Neuron (in vitro differentiated cells): ENCODE measurements at regions not wholly inside any gene's neighbourhood (a gene's known extent, or its start where the extent isn't known, plus 50 kb on each side); places are given as distances from the start of the nearest gene placed in this dataset.

Experiments
- H2AFZ ChIP-seq: one replicate; pipeline ENCODE4 v1.6.1; 2013; ENCODE audit warnings: low read depth, mild to moderate bottlenecking, inconsistent platforms, low read length, moderate library complexity
- H3K27me3 ChIP-seq: one replicate; pipeline ENCODE4 v1.6.1; 2013; ENCODE audit warnings: low read length; ENCODE audit not compliant: insufficient read depth
- H3K36me3 ChIP-seq: one replicate; pipeline ENCODE4 v1.6.1; 2013; ENCODE audit warnings: low read length; ENCODE audit not compliant: insufficient read depth
- H3K4me1 ChIP-seq: one replicate; pipeline ENCODE4 v1.6.1; 2013; ENCODE audit warnings: low read length; ENCODE audit not compliant: insufficient read depth
- H3K4me3 ChIP-seq: 2 replicates; pipeline ENCODE4 v1.5.1; 2013; ENCODE audit warnings: mild to moderate bottlenecking, low read length, moderate library complexity
- H3K9me3 ChIP-seq: one replicate; pipeline ENCODE4 v1.6.1; 2013; ENCODE audit warnings: low read length

DNA sequence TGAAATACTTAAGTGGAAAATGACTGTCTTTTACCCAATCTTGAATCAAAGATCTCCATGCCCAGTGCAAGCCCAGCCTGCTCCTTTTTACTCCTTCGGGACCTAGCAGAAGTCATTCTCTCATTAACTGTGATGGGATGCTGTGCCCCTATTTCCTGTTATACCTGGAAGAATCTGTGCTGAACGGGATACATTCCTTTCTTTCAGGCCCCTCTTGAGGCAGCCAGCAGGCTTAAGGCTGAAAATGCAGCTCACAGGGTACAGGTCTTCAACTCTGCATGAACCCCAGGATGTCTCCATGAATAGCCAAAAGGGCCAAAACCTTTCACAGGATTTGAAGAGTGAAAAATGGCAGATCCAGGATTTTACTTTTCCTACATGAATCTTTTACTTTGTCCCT is 784.8 kb upstream of the KLHL29 start:
- no peaks in the 10 kb centered on the region for H3K9me3 ChIP-seq
- no peak overlapping the region for H3K4me3 ChIP-seq
- H2AFZ ChIP-seq, result no peak overlapping the region
- H3K27me3 ChIP-seq, result no peaks in the 10 kb centered on the region
- H3K36me3 ChIP-seq, result no peaks in the 10 kb centered on the region
- no peaks in the 10 kb centered on the region for H3K4me1 ChIP-seq

DNA sequence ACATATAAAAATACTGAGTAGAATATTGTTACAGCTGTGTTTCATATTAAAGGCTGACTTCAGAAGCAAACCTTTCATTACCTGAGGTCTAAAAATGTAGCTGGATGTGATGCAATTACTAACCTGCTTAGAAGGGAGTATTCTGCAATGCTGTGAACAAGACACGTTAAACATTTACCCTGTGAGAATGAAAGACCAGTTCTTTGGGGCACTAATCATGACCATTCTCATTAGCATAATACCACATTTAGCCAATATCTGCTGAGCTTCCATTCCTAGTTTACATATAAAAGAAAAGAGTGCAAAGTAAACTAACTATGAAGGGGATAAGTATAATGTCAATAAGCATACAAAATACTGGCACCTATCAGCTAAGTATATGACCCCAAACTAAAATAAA is 784.0 kb upstream of the KLHL29 start:
- H3K9me3 ChIP-seq, result no peaks in the 10 kb centered on the region
- H2AFZ ChIP-seq, result no peak overlapping the region
- H3K36me3 ChIP-seq, result no peaks in the 10 kb centered on the region
- no peaks in the 10 kb centered on the region for H3K4me1 ChIP-seq
- no peak overlapping the region for H3K4me3 ChIP-seq
- H3K27me3 ChIP-seq, result no peaks in the 10 kb centered on the region

DNA sequence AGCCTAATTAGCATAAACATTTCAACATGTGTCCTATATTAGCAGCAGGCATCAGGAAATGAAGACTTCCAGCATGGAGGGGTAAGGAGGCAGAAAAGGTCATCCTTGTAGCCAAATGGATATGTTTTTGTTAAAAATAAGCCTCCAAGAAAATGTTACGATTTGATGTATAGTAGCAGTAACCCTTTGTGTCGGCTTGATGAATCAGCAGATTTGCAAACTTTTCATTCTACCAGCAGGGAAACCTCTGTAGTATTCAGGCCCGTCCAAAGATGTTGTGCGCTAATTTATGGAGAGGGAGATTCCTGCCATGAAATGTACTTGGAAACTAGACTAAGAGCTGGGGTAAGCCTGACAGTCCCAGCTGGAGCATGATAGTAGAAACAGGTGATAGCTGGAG is 780.8 kb upstream of the KLHL29 start:
- Histone ChIP-seq H3K36me3 (no peaks in the 10 kb centered on the region), H2AFZ (no peak overlapping the region), H3K27me3 (no peaks in the 10 kb centered on the region), H3K4me1 (no peaks in the 10 kb centered on the region), H3K4me3 (no peak overlapping the region), H3K9me3 (no peaks in the 10 kb centered on the region)

DNA sequence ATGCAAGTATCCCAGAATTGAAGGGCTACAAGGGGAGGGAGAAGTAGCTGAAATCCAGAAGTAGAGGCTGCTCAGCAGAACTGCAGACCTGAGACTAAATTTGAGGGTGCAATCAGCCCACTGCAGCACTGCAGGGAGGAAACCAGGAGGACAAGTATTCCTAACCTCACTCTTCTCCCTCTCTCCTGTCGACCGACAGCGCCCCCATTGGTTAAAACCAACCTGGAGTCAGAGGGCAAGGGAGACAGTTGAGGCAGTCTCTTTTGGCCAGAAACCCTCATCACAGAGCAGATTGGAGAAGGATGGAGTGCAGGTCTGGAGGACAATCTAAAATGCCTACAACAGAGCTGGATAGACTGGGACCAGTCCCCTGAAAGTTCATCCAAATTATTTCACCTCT is 768.9 kb upstream of the KLHL29 start:
- no peak overlapping the region for H2AFZ ChIP-seq
- no peaks in the 10 kb centered on the region for H3K27me3 ChIP-seq
- H3K9me3 ChIP-seq, result no peaks in the 10 kb centered on the region
- H3K36me3 ChIP-seq, result no peaks in the 10 kb centered on the region
- H3K4me3 ChIP-seq, result no peak overlapping the region
- H3K4me1 ChIP-seq, result no peaks in the 10 kb centered on the region

DNA sequence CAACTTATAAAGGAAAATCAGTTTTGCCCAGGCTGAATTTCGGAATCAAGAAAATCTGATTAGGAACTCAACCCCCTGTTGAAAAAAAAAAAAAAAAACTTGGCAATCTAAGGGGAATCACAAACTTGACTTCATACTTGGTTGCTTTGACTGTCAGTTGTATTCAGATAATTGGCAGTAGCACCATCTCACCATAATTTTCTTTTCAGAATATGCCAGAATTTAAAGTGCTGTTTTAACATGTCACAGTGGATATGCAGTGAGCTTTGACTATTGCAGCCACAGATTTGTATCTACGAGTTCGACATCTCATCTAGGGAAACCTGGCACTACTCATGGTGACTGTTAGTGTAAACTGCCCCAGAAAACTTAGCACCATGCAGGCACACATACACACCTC is 761.4 kb upstream of the KLHL29 start:
- H3K9me3 ChIP-seq, result no peaks in the 10 kb centered on the region
- no peaks in the 10 kb centered on the region for H3K36me3 ChIP-seq
- H2AFZ ChIP-seq, result no peak overlapping the region
- H3K27me3 ChIP-seq, result no peaks in the 10 kb centered on the region
- no peaks in the 10 kb centered on the region for H3K4me1 ChIP-seq
- no peak overlapping the region for H3K4me3 ChIP-seq

DNA sequence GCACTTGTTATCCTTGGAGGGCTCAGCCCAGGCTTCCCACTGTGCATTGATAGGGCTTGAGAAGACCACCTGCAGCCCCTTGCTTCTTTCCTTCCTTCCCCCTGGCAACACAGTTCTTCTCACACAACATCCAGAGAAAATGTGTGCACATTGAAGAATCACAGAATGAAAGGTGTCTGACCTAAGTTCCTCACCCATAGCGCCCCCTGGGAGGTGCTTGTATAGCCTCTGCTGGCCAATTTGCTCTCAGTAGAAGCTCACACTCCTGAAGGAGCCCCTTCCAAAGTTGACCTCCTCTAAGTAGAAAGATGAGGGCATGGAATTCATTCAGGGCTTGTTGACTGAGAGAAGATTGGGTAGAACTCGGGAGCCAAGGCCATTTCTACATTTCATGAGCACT is 758.4 kb upstream of the KLHL29 start:
- H3K4me1 ChIP-seq, result no peaks in the 10 kb centered on the region

DNA sequence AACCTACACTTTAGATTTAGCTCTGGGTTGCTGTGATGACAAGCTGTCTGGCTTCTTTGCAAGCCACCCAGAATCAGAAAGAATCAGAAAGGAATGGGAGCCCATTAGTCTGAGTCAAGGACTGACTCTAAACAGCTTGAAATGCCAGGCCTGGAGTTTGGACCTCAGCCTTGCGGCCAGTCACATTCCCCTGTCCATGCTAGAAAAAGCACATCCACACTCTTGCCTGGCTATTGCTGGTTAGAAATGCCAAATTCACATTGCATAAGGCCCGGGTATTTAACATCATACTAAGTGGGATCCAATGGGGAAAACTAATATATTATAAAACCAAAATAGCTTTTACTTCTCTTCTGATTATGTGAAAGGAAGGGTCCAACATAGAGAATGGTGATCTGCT is 756.8 kb upstream of the KLHL29 start:
- H2AFZ ChIP-seq, result no peak overlapping the region

More for the DNA sequence above, 758.4 kb upstream of the KLHL29 start:
- no peaks in the 10 kb centered on the region for H3K36me3 ChIP-seq
- no peak overlapping the region for H3K4me3 ChIP-seq
- no peaks in the 10 kb centered on the region for H3K9me3 ChIP-seq
- no peak overlapping the region for H2AFZ ChIP-seq
- no peaks in the 10 kb centered on the region for H3K27me3 ChIP-seq

DNA sequence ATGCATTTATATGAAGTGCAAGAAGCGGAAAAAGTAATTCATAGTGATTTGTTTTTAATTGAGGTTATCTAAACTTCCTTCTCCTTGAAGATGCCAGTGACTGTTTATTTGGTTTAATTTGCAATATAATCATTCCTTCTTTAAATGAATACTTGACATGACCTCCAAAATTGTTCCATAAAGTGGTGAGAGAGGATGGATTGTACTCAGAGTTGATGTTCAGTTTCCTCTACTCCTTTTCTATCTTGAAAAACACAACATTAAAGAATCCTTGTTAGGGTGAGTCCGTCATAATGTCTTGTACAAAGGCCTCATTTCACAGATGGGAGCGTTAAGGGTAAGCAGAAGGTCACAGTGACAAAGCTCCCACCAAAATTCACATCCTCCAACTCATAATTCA is 756.1 kb upstream of the KLHL29 start:
- Histone ChIP-seq H3K9me3 (no peaks in the 10 kb centered on the region), H3K4me3 (no peak overlapping the region), H2AFZ (no peak overlapping the region), H3K36me3 (no peaks in the 10 kb centered on the region), H3K27me3 (no peaks in the 10 kb centered on the region), H3K4me1 (no peaks in the 10 kb centered on the region)

More for the DNA sequence above, 756.8 kb upstream of the KLHL29 start:
- no peak overlapping the region for H3K4me3 ChIP-seq
- H3K27me3 ChIP-seq, result no peaks in the 10 kb centered on the region
- H3K9me3 ChIP-seq, result no peaks in the 10 kb centered on the region
- H3K36me3 ChIP-seq, result no peaks in the 10 kb centered on the region
- no peaks in the 10 kb centered on the region for H3K4me1 ChIP-seq

DNA sequence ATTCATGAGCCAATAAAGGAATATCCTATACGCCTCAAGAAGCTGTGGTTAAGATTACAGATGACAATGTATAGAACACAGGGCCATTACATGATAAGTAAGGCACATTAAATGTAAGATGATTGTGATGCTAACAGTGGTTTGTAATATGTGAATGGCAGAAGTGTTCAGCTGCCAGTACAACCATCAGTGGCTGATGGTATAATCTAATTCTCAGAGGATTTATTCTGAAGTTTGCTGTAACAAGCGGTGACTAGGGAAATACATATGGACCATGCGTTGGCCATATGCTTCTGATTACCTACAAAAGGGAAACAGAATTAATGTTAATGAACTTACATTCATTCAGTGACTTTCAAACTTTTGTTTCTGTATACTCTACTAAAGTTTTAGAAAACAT is 750.8 kb upstream of the KLHL29 start:
- no peak overlapping the region for H2AFZ ChIP-seq
- no peaks in the 10 kb centered on the region for H3K4me1 ChIP-seq
- H3K27me3 ChIP-seq, result no peaks in the 10 kb centered on the region
- no peaks in the 10 kb centered on the region for H3K9me3 ChIP-seq
- H3K36me3 ChIP-seq, result no peaks in the 10 kb centered on the region
- H3K4me3 ChIP-seq, result no peak overlapping the region

DNA sequence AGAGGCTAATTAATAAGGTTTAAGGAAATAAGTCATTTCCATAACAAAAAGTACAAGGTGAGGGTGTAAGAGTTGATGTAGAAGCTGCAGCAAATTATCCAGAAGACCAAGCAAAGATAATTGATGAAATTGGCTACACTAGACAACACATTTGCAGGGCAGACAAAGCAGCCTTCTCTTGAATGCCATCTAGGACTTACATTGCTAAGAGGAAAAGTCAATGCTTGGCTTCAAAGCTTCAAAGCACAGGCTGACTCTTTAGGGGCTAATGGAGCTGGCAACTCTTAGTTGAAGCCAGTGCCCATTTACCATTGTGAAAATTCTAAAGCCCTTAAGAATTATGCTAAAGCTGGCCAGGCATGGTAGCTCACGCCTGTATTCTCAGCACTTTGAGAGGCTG is 728.6 kb upstream of the KLHL29 start:
- no peaks in the 10 kb centered on the region for H3K9me3 ChIP-seq
- no peaks in the 10 kb centered on the region for H3K4me1 ChIP-seq
- H3K4me3 ChIP-seq, result no peak overlapping the region

DNA sequence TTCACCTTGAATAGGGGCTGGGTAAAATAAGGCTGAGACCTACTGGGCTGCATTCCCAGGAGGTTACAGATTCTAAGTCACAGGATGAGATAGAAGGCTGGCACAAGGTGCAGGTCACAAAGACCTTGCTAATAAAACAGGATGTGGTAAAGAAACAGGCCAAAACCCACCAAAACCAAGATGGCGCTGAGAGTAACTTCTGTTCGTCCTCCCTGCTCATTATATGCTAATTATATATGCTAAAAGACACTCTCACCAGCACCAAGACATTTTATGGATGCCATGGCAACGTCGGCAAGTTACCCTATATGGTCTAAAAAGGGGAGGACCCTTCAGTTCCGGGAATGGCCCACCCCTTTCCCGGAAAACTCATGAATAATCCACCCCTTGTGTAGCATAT is 711.5 kb upstream of the KLHL29 start:
- no peaks in the 10 kb centered on the region for H3K36me3 ChIP-seq
- H3K9me3 ChIP-seq, result no peaks in the 10 kb centered on the region
- H3K4me1 ChIP-seq, result peaks cover 6% of the 10 kb centered on the region
- H3K4me3 ChIP-seq, result no peak overlapping the region
- peak overlapping the region; percentile 69 for H2AFZ ChIP-seq
- no peaks in the 10 kb centered on the region for H3K27me3 ChIP-seq

More for the DNA sequence above, 728.6 kb upstream of the KLHL29 start:
- Histone ChIP-seq H3K27me3 (no peaks in the 10 kb centered on the region), H3K36me3 (no peaks in the 10 kb centered on the region), H2AFZ (no peak overlapping the region)

DNA sequence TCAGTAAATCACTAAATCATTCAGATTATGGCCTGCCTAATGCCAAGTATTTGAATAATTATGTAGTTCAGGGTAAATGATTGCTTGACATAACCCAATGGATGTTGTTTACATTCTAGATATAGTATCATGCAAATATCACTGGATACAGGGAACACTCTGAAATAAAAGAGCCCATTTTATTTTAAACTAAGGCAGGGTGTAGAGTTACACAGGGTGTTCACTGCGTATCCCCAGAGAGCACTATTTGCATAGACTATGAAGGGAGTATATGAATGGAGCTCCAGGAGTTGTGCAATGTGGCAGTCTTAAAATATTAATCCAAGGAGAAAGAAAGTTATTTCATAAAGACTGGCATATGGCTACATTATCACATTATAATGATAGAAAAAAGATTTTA is 701.1 kb upstream of the KLHL29 start:
- no peak overlapping the region for H3K4me3 ChIP-seq
- no peaks in the 10 kb centered on the region for H3K36me3 ChIP-seq
- no peaks in the 10 kb centered on the region for H3K4me1 ChIP-seq
- H3K27me3 ChIP-seq, result no peaks in the 10 kb centered on the region
- H2AFZ ChIP-seq, result no peak overlapping the region
- H3K9me3 ChIP-seq, result no peaks in the 10 kb centered on the region

DNA sequence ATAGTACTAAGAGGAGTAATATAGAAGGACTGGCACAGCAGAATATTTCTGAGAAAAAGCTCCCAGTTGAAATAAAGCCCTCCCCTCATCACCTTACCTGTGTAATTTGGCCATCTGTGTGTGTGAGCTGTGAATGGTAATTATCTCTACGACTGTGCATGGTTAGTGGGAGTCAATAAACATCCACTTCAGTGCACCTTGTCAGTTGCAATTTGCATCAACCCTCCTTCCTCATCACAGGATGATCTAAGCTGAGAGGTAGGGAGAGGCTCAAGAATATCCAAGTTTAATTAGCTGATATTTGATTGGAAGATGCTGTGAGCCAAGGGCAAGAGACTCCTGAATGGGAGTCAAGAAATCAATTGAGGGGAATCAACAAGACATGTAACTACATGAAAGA is 694.9 kb upstream of the KLHL29 start:
- H2AFZ ChIP-seq, result no peak overlapping the region
- H3K36me3 ChIP-seq, result no peaks in the 10 kb centered on the region
- no peaks in the 10 kb centered on the region for H3K9me3 ChIP-seq
- no peaks in the 10 kb centered on the region for H3K27me3 ChIP-seq
- H3K4me3 ChIP-seq, result no peak overlapping the region
- H3K4me1 ChIP-seq, result peaks cover 18% of the 10 kb centered on the region

DNA sequence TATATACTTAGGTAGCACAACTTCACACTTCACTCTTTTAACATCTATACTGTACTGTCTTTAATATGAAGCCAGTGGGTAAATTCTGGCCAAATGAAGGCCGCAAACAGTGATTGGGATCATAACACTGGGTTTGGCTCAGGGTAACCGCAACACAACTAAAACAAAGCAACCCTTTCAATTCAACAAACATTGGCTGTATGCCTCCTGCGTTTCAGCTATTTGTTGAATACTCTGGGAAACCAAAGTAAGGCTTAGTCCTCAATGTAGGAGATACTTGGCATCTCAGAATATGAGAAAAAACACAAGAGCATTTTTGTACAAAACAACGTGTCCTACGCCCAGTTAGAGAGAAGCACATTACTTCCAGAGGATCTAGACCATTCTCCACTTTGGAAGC is 693.3 kb upstream of the KLHL29 start:
- peaks cover 25% of the 10 kb centered on the region for H3K4me1 ChIP-seq
- no peaks in the 10 kb centered on the region for H3K36me3 ChIP-seq
- H3K4me3 ChIP-seq, result no peak overlapping the region
- H3K9me3 ChIP-seq, result no peaks in the 10 kb centered on the region
- no peak overlapping the region for H2AFZ ChIP-seq
- H3K27me3 ChIP-seq, result no peaks in the 10 kb centered on the region
